ENCODE measurements at regions not wholly inside any gene's neighbourhood (a gene's known extent, or its start where the extent isn't known, plus 50 kb on each side); places are given as distances from the start of the nearest gene placed in this dataset.

- no peak for TF ChIP-seq POLR2A (IDR thresholded peaks at IDR 0.05)
- TF ChIP-seq, protein P1, sequence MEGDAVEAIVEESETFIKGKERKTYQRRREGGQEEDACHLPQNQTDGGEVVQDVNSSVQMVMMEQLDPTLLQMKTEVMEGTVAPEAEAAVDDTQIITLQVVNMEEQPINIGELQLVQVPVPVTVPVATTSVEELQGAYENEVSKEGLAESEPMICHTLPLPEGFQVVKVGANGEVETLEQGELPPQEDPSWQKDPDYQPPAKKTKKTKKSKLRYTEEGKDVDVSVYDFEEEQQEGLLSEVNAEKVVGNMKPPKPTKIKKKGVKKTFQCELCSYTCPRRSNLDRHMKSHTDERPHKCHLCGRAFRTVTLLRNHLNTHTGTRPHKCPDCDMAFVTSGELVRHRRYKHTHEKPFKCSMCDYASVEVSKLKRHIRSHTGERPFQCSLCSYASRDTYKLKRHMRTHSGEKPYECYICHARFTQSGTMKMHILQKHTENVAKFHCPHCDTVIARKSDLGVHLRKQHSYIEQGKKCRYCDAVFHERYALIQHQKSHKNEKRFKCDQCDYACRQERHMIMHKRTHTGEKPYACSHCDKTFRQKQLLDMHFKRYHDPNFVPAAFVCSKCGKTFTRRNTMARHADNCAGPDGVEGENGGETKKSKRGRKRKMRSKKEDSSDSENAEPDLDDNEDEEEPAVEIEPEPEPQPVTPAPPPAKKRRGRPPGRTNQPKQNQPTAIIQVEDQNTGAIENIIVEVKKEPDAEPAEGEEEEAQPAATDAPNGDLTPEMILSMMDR (IDR thresholded peaks at IDR 0.05): no peak
These were observed 181.9 kb downstream of the HDGFL1 start for GRCh38 chr6:22751223-22751622.

Measured in right lobe of liver (tissue), 4 donors.